Astrocyte of the spinal cord (primary cell): ENCODE measurements at regions not wholly inside any gene's neighbourhood (a gene's known extent, or its start where the extent isn't known, plus 50 kb on each side); places are given as distances from the start of the nearest gene placed in this dataset.

Experiments used
- DNase-seq: peaks from one replicate; pipeline ENCODE4 v3.0.0; 2011; ENCODE audit warnings: low read depth, low spot score
- H3K4me3 ChIP-seq: 2 replicates; pipeline ENCODE4 v1.5.1; 2011; ENCODE audit warnings: low read depth, mild to moderate bottlenecking, low read length, moderate library complexity
- in situ Hi-C: cut with HindIII; loops from 2 replicates; pipeline ENCODE4 v1.10.0; 2017; ENCODE audit warnings: low sequenced_read_pairs
- TF ChIP-seq, protein P1 (sequence below): IDR thresholded peaks from 2 replicates; pipeline ENCODE4 v1.5.1; 2012; ENCODE audit warnings: low read depth, mild to moderate bottlenecking, low read length, inconsistent platforms

DNA sequence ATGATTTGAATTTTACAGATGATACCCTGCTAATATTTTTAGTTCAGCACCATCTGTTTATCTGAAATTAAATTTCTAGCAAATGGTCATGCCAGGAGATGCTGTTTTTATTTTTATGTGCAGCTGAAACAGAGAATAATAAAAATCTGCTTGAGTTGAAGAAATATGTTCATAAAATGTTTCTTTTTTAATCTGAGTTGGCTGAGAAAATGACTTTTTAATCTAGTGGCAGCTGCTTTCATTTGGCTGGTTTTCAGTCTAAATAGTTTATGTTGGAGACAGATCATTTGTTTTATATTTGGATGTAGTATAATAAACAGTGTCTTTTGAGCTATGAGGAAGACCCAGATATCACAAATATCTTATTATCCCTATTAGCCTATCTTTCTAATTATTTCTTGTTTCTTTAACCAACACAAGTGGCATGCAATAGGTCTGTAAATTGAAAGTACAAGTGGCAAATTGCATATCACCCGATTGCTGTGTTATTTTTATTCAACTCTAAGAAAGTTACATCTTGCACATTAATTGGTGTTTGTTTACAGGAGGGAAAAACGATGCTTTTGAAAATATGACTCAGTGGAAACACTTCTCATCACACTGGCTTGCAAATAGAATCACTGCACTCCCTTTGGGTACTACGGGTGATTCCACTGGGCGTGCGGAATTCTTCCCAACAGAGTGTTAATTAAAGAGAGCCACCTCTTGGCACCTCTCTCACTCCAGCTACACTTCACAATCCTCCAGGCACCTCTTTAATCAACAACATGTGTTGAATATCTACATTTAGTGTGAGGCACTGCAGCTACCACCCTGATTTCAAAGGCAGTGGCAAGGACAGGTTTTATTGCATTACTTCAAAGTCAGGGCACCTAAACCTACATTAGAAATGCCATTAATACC is 51.7 kb upstream of the AP1S2 start:
- in situ Hi-C loops = no loop called here
- TF ChIP-seq, protein P1, sequence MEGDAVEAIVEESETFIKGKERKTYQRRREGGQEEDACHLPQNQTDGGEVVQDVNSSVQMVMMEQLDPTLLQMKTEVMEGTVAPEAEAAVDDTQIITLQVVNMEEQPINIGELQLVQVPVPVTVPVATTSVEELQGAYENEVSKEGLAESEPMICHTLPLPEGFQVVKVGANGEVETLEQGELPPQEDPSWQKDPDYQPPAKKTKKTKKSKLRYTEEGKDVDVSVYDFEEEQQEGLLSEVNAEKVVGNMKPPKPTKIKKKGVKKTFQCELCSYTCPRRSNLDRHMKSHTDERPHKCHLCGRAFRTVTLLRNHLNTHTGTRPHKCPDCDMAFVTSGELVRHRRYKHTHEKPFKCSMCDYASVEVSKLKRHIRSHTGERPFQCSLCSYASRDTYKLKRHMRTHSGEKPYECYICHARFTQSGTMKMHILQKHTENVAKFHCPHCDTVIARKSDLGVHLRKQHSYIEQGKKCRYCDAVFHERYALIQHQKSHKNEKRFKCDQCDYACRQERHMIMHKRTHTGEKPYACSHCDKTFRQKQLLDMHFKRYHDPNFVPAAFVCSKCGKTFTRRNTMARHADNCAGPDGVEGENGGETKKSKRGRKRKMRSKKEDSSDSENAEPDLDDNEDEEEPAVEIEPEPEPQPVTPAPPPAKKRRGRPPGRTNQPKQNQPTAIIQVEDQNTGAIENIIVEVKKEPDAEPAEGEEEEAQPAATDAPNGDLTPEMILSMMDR = no peak
- H3K4me3 ChIP-seq = no peak overlapping the region
- DNase-seq = no peak
